Hippocampal formation (tissue), 2 donors: ENCODE measurements at regions not wholly inside any gene's neighbourhood (a gene's known extent, or its start where the extent isn't known, plus 50 kb on each side); places are given as distances from the start of the nearest gene placed in this dataset.
"Not testable (repeated sequence)": the region's sequence is repeated elsewhere in the genome, so short reads cannot be mapped to it uniquely, and the experiment has no call there.

Experiments
- DNase-seq, 2 donors: peaks; one replicate each; lab custom pipeline; 2025; lab: John Stamatoyannopoulos, UW

GRCh38 chr6:44739181-44739580, 351.7 kb downstream of the CDC5L start:
- DNase-seq, result no peak

DNA sequence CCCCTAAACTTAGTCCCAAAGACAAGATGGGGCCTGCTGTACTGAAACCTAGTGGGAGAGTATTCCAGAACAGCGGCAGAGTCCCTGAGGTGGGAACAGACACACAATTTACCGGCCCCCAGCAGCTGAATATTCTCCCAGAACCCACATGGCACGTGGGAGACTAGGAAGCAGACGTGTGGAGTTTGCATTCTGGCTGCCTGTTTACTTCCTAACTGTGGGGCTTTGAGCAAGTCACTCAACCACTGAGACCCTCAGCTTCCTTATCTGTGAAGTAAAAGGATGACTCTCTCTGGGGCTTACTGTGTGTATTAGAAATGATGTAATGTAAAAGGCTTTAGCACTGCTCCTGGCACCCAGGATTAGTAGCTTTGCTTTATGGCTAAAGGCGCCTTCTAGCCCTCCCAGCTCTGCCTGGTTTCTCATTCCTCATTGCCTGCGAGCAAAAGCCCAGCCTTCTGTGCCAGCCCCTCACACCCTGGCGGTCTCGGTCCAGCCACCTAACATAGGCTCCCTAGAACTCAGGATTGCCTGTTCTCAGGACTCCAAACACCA, 353.1 kb downstream of the CDC5L start:
- DNase-seq, result no peak

GRCh38 chr6:44742201-44742600, 354.7 kb downstream of the CDC5L start:
- DNase-seq, result no peak

- no peak for DNase-seq
These were observed 355.4 kb downstream of the CDC5L start for GRCh38 chr6:44742828-44743372.

GRCh38 chr6:44760116-44760515, 372.6 kb downstream of the CDC5L start:
- DNase-seq, result not testable (repeated sequence)

DNA sequence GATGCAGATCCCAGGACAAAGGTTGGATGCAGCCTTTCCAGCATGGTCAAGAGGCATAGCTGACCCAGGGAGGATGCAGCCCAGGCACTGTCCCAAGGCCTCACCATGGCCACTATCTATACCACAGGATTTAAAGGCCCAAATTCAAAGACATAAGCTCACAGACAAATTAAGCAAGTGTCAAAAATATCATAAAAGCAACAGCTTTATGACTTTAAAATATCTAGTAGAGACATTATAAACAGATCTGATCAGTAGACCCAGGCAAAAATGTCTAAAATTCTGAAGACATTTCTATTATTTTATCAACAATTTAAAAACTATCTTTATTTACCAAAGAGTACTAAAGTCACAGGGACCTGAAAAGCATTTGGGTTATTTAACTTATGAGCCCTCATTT, 373.5 kb downstream of the CDC5L start:
- DNase-seq, result no peak

DNA sequence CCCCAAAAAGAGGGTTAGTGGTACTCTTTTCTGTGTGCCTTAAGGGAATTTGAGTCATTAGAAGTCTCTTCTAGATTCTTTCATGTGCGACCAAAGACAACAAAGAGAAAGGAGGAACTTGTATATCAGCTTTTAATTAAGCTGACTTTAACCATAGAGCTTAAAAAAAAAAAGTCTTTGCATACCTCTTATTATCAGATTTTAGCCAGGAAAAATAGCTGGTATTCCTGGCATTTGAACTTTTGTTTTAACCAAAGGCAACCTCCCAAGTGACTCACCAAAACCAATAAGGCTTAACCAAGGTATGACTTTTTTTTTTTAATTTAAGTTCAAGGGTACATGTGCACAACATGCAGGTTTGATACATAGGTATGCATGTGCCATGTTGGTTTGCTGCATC, 375.0 kb downstream of the CDC5L start:
- DNase-seq, result no peak

DNA sequence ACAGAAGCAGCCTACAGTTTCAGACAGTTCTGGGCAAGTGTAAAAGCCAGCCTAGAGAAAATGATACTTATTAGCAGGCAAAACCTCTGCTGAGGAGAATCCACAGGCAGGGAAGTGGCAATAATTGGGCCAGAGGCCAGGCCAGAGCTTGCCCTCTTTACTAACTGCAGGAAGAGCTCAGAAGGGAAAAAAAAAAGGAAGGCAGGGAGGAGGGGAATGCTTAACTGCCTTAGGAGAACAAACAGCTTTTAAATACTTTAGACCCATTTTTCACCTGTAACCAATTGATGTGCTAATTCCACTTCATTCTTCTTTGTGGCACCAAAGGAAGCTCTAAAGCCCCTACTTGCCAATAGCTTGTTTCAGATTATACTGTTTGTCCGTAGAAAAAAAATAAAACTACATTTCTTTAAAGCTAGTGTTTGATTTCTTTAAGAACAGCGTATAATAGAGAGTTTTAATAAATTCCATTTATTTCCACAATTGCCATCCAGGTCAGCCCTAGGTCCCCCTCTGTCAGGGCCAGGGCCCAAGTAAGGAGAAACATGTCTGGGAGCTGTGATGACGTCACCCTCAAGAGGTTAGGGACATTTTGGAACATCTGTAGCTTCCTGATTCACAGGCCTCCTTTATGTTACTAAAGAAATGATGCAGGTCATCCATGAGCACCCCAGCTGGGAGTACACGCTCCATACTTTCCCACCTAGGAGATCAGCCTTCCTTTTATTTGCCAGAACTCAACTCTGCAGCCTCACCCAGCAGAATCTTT, 384.3 kb downstream of the CDC5L start:
- DNase-seq, result no peak

DNA sequence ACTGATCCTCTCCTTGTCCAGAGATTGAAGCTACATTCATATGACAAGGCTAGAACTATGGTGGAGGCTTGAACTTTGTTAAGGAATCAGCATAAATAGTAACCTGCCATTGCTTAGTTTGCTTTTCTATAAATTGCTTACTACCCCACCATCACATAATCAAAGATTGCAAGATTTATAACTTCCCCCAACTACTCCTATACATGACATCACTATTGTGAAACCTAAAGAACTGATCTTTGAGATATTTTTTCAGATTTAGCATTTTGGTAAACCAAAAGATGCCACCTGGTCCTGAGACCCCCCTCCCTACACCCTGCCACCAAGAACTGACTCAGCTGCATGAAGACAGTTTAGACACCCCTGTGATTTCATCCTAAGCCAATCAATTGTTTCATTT, 385.3 kb downstream of the CDC5L start:
- DNase-seq, result no peak

- no peak for DNase-seq
These were observed 387.6 kb downstream of the CDC5L start for GRCh38 chr6:44775121-44775520.

DNA sequence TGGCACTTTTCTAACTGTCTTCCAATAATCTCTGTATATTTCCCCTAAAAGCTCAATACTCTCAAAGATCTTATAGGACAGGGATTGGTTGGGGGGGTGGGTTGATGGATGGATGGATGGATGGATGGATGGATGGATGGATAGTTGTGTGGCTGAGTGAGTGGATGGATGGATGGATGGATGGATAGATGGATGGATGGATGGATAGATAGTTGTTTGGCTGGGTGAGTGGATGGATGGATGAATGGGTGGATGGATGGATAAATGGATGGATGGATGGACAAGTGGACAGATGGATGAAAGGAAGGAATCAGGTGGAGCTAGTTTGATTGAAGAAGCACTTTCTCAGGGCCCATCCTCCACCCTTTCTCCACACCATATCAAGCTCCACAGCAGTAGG, 388.8 kb downstream of the CDC5L start:
- no peak for DNase-seq

DNA sequence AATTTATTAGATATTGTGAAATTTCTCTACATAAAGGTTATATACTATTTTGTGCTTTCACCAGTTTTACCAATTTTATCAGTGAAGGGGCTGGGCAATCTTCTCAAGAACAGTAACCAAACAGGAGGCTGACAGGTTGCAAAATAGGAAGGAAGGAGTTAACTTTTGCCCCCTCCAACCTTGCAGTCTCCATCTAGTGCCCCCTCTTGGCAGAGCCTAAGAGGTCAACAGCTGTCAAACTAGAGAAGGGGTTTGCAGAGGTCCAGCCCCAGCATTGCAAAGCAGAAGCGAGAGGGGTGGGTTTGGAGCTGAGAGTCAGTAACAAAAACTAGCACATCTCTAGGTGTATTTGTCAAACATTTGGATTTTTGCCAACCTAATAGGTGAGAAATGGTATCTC, 391.0 kb downstream of the CDC5L start:
- no peak for DNase-seq
